HG02588 (cell line): ENCODE measurements at regions not wholly inside any gene's neighbourhood (a gene's known extent, or its start where the extent isn't known, plus 50 kb on each side); places are given as distances from the start of the nearest gene placed in this dataset.
A peak's percentile ranks its signal among the peaks of the same experiment; 100 is the strongest.

Source experiments
- ATAC-seq: cut with Tn5 transposase; IDR thresholded peaks from one replicate; pipeline ENCODE4 v1.9.1; 2021; ENCODE audit warnings: mild to moderate bottlenecking, moderate library complexity; ENCODE audit not compliant: unreplicated experiment

- ATAC-seq, result no peak
Measured at GRCh38 chr9:4435197-4435596, 55.1 kb upstream of the SLC1A1 start.

- no peak for ATAC-seq
Measured at GRCh38 chr9:4433379-4433778, 56.9 kb upstream of the SLC1A1 start.

GRCh38 chr9:4430432-4431261 lies 59.6 kb upstream of the SLC1A1 start:
- ATAC-seq, result no peak

- ATAC-seq, result no peak
Measured at GRCh38 chr9:4425319-4426045, 64.8 kb upstream of the SLC1A1 start.

GRCh38 chr9:4424891-4425290 lies 65.4 kb upstream of the SLC1A1 start:
- no peak for ATAC-seq

- ATAC-seq, result no peak
Measured at GRCh38 chr9:4424038-4424437, 66.2 kb upstream of the SLC1A1 start.

GRCh38 chr9:4423207-4423610 lies 67.1 kb upstream of the SLC1A1 start:
- ATAC-seq, result no peak

GRCh38 chr9:4422495-4422894 lies 67.8 kb upstream of the SLC1A1 start:
- peak; percentile 72 for ATAC-seq

GRCh38 chr9:4421847-4422246 lies 68.4 kb upstream of the SLC1A1 start:
- ATAC-seq, result no peak

GRCh38 chr9:4420351-4420750 lies 69.9 kb upstream of the SLC1A1 start:
- ATAC-seq, result no peak

- ATAC-seq, result no peak
Measured at GRCh38 chr9:4417578-4418325, 72.5 kb upstream of the SLC1A1 start.

- ATAC-seq, result no peak
Measured at GRCh38 chr9:4416467-4416866, 73.8 kb upstream of the SLC1A1 start.

- ATAC-seq, result no peak
Measured at GRCh38 chr9:4415281-4415680, 75.0 kb upstream of the SLC1A1 start.

- ATAC-seq, result no peak
Measured at GRCh38 chr9:4413856-4414255, 76.4 kb upstream of the SLC1A1 start.

GRCh38 chr9:4404156-4404555 lies 86.1 kb upstream of the SLC1A1 start:
- no peak for ATAC-seq

- no peak for ATAC-seq
Measured at GRCh38 chr9:4402501-4402900, 87.8 kb upstream of the SLC1A1 start.

- ATAC-seq, result no peak
Measured at GRCh38 chr9:4400731-4401130, 89.5 kb upstream of the SLC1A1 start.

- ATAC-seq, result no peak
Measured at GRCh38 chr9:4397917-4398316, 92.4 kb upstream of the SLC1A1 start.

- ATAC-seq, result no peak
Measured at GRCh38 chr9:4393806-4394523, 94.1 kb upstream of the GLIS3 start.

GRCh38 chr9:4389755-4390154 lies 89.9 kb upstream of the GLIS3 start:
- ATAC-seq, result no peak

GRCh38 chr9:4389003-4389402 lies 89.1 kb upstream of the GLIS3 start:
- no peak for ATAC-seq
